Erythroblast (primary cell): ENCODE measurements at regions not wholly inside any gene's neighbourhood (a gene's known extent, or its start where the extent isn't known, plus 50 kb on each side); places are given as distances from the start of the nearest gene placed in this dataset.

Experiments
- GATA1 ChIP-seq: IDR thresholded peaks from 2 replicates; pipeline ENCODE4 v1.6.1; 2011; ENCODE audit warnings: low read depth, mild to moderate bottlenecking, control low read depth, low read length, moderate library complexity
- POLR2A ChIP-seq: IDR thresholded peaks from 2 replicates; pipeline ENCODE4 v1.6.1; 2011; ENCODE audit warnings: mild to moderate bottlenecking, low read length

DNA sequence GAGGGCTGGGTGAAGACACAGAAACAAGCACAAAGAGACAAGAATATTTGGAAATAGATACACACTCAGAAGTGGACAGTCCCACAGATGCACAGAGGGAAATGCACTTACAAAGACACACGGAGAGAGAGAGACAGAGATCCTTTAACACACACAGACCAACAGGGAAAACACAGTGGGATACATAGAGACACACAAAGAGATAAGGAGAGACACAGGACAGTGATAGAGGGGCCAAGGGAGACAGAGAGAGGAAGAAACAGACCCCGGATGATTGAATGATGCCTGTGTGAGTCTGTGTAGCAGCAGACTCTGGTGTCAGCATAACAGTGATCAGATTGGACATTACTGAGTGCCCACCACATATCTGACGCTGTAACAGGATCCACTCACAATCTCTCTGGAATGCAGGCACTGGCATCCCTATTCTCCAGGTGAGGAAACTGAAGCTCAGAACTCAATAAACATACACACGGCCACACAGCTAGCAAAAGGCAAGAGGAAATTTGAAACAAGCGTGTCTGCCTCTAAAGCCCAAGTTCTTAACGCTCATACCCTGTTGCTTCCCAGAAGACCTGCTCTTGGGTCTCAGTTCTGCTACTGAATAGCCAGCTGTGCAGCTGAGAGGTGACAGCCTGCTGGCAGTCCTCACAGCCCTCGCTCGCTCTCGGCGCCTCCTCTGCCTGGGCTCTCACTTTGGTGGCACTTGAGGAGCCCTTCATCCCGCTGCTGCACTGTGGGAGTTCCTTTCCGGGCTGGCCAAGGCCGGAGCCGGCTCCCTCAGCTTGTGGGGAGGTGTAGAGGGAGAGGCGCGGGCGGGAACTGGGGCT is 186.3 kb upstream of the NLRP1 start:
- TF ChIP-seq POLR2A (no peak), GATA1 (no peak)
